HCT116 (cell line): ENCODE measurements at regions not wholly inside any gene's neighbourhood (a gene's known extent, or its start where the extent isn't known, plus 50 kb on each side); places are given as distances from the start of the nearest gene placed in this dataset.

Experiments used
- ATAC-seq: fragments of 200-7000 bp; cut with Tn5 transposase; 2 replicates; pipeline ENCODE4 v1.9.1; 2020; ENCODE audit warnings: mild to moderate bottlenecking, moderate library complexity
- BruUV-seq: library from RNA; stranded (reverse); fragments of 400-500 nt; replicated peaks from 2 replicates; lab custom pipeline; 2021; lab: Mats Ljungman, UMichigan
- CTCF ChIA-PET: fragments of 300-600 bp; sonication (Branson Sonifier 250); formaldehyde crosslinking; loops from one replicate; lab custom pipeline; 2021; ENCODE audit warnings: antibody characterized with exemption; lab: Charles Lee
- POLR2A ChIA-PET: fragments of 300-600, 350-600 bp; sonication (Branson Sonifier 250); formaldehyde crosslinking; loops from one replicate; lab custom pipeline; 2021; ENCODE audit warnings: antibody characterized with exemption; lab: Charles Lee
- RAD21 ChIA-PET, 2 experiments: fragments of 300-600 bp; sonication (Branson Sonifier 250); formaldehyde crosslinking; loops; one replicate each; lab custom pipeline; 2023; ENCODE audit warnings: low total read pairs in 2 of 2; ENCODE audit not compliant: uncharacterized antibody in 2 of 2, unreplicated experiment in 2 of 2, low non-redundant PET in 1 of 2; lab: Charles Lee
- DNase-seq: peaks from one replicate; pipeline ENCODE4 v3.0.0-alpha.2; 2010; ENCODE audit warnings: low read depth, low spot score
- H2AFZ ChIP-seq: fragments of 200-600 bp; shearing (Covaris generic), sonication (generic); 2 replicates; pipeline ENCODE4 v1.6.1; 2017; ENCODE audit warnings: low read depth, mixed run types, mixed read lengths, antibody characterized with exemption, low read length; ENCODE audit not compliant: poor library complexity, severe bottlenecking
- H3K27ac ChIP-seq: 2 replicates; pipeline ENCODE4 v1.5.1; 2012; ENCODE audit warnings: low read depth, low read length
- H3K27me3 ChIP-seq: fragments of 200-600 bp; sonication (generic); 2 replicates; pipeline ENCODE4 v1.6.1; 2016; ENCODE audit warnings: mixed run types, low read length, mixed read lengths; ENCODE audit not compliant: insufficient read depth
- H3K36me3 ChIP-seq, 2 experiments: fragments of 200-500 bp in 1 of 2; fragments of 200-600 bp in 1 of 2; sonication (Bioruptor generic) in 1 of 2; sonication (generic) in 1 of 2; 2 replicates each; pipeline versions ENCODE4 v1.5.1 to v1.6.1; 2014 to 2016; ENCODE audit warnings: low read length in 2 of 2, inconsistent platforms in 1 of 2, mixed read lengths in 1 of 2, mixed run types in 1 of 2; ENCODE audit not compliant: insufficient read depth in 2 of 2, control insufficient read depth in 1 of 2
- H3K4me1 ChIP-seq, 2 experiments: fragments of 200-600 bp in 1 of 2; sonication (generic) in 1 of 2; 2 replicates each; pipeline versions ENCODE4 v1.5.1 to v1.6.1; 2012 to 2017; ENCODE audit warnings: low read length in 2 of 2, inconsistent platforms in 1 of 2, mild to moderate bottlenecking in 1 of 2, mixed read lengths in 1 of 2, mixed run types in 1 of 2, moderate library complexity in 1 of 2; ENCODE audit not compliant: insufficient read depth in 2 of 2, control insufficient read depth in 1 of 2
- H3K4me2 ChIP-seq: fragments of 200-600 bp; sonication (generic); 2 replicates; pipeline ENCODE4 v1.6.1; 2017; ENCODE audit warnings: mixed run types, low read length, mixed read lengths
- H3K4me3 ChIP-seq, 2 experiments: fragments of 200-600 bp in 1 of 2; sonication (generic) in 1 of 2; replicated peaks in 1 of 2; 2 replicates each; pipeline ENCODE4 v1.5.1; 2011 to 2016; ENCODE audit warnings: low read length in 2 of 2, control low read depth in 1 of 2, low read depth in 1 of 2, mild to moderate bottlenecking in 1 of 2, mixed read lengths in 1 of 2, mixed run types in 1 of 2
- H3K79me2 ChIP-seq: fragments of 200-600 bp; sonication (generic); 2 replicates; pipeline ENCODE4 v1.6.1; 2017; ENCODE audit warnings: mild to moderate bottlenecking, mixed run types, low read length, moderate library complexity, mixed read lengths; ENCODE audit not compliant: insufficient read depth
- H3K9ac ChIP-seq: fragments of 200-600 bp; sonication (generic); 2 replicates; pipeline ENCODE4 v1.6.1; 2016; ENCODE audit warnings: low read length, mixed read lengths
- H3K9me2 ChIP-seq: fragments of 200-600 bp; sonication (generic), shearing (Covaris generic); 2 replicates; pipeline ENCODE4 v1.6.1; 2017; ENCODE audit warnings: mixed run types, mild to moderate bottlenecking, moderate library complexity; ENCODE audit not compliant: insufficient read depth
- H3K9me3 ChIP-seq, 2 experiments: fragments of 200-500 bp in 1 of 2; fragments of 200-600 bp in 1 of 2; sonication (Bioruptor generic) in 1 of 2; sonication (generic) in 1 of 2; 2 replicates each; pipeline ENCODE4 v1.6.1; 2014 to 2017; ENCODE audit warnings: low read length in 2 of 2, mixed read lengths in 2 of 2, inconsistent platforms in 1 of 2, low read depth in 1 of 2, mild to moderate bottlenecking in 1 of 2, mixed run types in 1 of 2, moderate library complexity in 1 of 2; ENCODE audit not compliant: control insufficient read depth in 1 of 2, insufficient read depth in 1 of 2
- H4K20me1 ChIP-seq: fragments of 200-600 bp; sonication (generic), shearing (Covaris generic); 2 replicates; pipeline ENCODE4 v1.6.1; 2017; ENCODE audit warnings: mixed run types, mild to moderate bottlenecking, moderate library complexity; ENCODE audit not compliant: insufficient read depth
- CBX3 ChIP-seq: IDR thresholded peaks from 2 replicates; pipeline ENCODE4 v1.6.1; 2012; ENCODE audit warnings: low read depth
- ELF1 ChIP-seq: IDR thresholded peaks from 2 replicates; pipeline ENCODE4 v1.6.1; 2012; ENCODE audit warnings: low read depth, borderline replicate concordance
- EZH2 ChIP-seq: fragments of 200-600 bp; sonication (generic); IDR thresholded peaks from 2 replicates; pipeline ENCODE4 v1.6.1; 2017; ENCODE audit warnings: antibody characterized with exemption, mixed run types
- EZH2phosphoT487 ChIP-seq: fragments of 200-600 bp; IDR thresholded peaks from 2 replicates; pipeline ENCODE4 v1.6.1; 2018; ENCODE audit warnings: antibody characterized with exemption, borderline replicate concordance
- FOSL1 ChIP-seq: IDR thresholded peaks from 2 replicates; pipeline ENCODE4 v1.6.1; 2012; ENCODE audit warnings: low read depth
- JUND ChIP-seq: IDR thresholded peaks from 2 replicates; pipeline ENCODE4 v1.6.1; 2012
- POLR2A ChIP-seq: IDR thresholded peaks from 2 replicates; pipeline ENCODE4 v1.7.0; 2011; ENCODE audit warnings: borderline replicate concordance; ENCODE audit not compliant: insufficient read depth, insufficient read length; ENCODE audit errors: extremely low read depth
- RAD21 ChIP-seq: IDR thresholded peaks from 2 replicates; pipeline ENCODE4 v1.6.1; 2012; ENCODE audit warnings: low read depth, mild to moderate bottlenecking
- SIN3A ChIP-seq: IDR thresholded peaks from 2 replicates; pipeline ENCODE4 v1.6.1; 2012; ENCODE audit warnings: low read depth
- SP1 ChIP-seq: IDR thresholded peaks from 2 replicates; pipeline ENCODE4 v1.6.1; 2012; ENCODE audit warnings: low read depth
- SRF ChIP-seq: IDR thresholded peaks from 2 replicates; pipeline ENCODE4 v1.6.1; 2012; ENCODE audit warnings: low read depth
- TCF7L2 ChIP-seq: IDR thresholded peaks from 2 replicates; pipeline ENCODE4 v1.7.0; 2011; ENCODE audit warnings: borderline replicate concordance, inconsistent platforms; ENCODE audit not compliant: insufficient read depth, insufficient read length; ENCODE audit errors: extremely low read depth
- YY1 ChIP-seq: IDR thresholded peaks from 2 replicates; pipeline ENCODE4 v1.6.1; 2011; ENCODE audit warnings: low read length, low read depth, moderate library complexity, mild to moderate bottlenecking; ENCODE audit not compliant: insufficient replicate concordance; ENCODE audit errors: extremely low read depth
- intact Hi-C: fragments of 100-400 bp; cut with micrococcal nuclease; formaldehyde crosslinking; loops from 2 replicates; pipeline ENCODE4 v1.10.0; 2022
- TF ChIP-seq, protein P1 (sequence below): IDR thresholded peaks from 2 replicates; pipeline ENCODE4 v1.6.1; 2011; ENCODE audit warnings: mild to moderate bottlenecking, low read length, moderate library complexity; ENCODE audit not compliant: insufficient replicate concordance; ENCODE audit errors: extremely low read depth
- TF ChIP-seq, protein P2 (sequence below): IDR thresholded peaks from 2 replicates; pipeline ENCODE4 v1.6.1; 2012; ENCODE audit warnings: low read depth

DNA sequence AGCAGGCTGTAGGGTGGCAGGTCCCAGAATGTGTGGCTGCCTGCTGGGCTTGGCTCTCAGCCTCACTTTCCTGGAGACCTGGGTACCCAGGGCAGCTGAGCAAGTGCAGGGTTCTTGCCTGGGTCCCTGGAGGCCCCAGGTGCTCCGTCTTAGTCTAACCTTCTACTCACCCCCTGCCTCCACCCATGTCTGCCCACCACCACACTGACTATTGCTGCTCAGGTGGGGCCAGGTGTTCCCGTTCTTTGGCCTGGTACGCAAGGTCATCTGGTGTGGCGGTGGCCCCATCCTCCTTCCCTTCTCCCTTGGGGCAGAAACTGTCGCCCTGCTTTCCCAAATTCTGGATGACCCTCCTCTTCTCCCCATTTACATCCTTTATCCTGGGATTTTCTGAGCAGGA lies 319.9 kb downstream of the TMEM121 start:
- ChIA-PET CTCF (no interaction called here), RAD21 (no interaction called here), POLR2A (no interaction called here)
- Histone ChIP-seq H3K79me2 (no peaks in the 10 kb centered on the region), H4K20me1 (no peaks in the 10 kb centered on the region), H3K4me2 (no peak overlapping the region), H3K9me2 (no peaks in the 10 kb centered on the region), H3K9ac (no peak overlapping the region), H2AFZ (no peak overlapping the region), H3K9me3 (no peaks in the 10 kb centered on the region), H3K36me3 (no peaks in the 10 kb centered on the region), H3K4me3 (no peak overlapping the region), H3K4me1 (no peaks in the 10 kb centered on the region), H3K27ac (no peak overlapping the region), H3K27me3 (no peaks in the 10 kb centered on the region)
- ATAC-seq (no peak), DNase-seq (no peak)
- TF ChIP-seq EZH2 (no peak), YY1 (no peak), CBX3 (no peak), SP1 (no peak), ELF1 (no peak), SIN3A (no peak), JUND (no peak), RAD21 (no peak), EZH2phosphoT487 (no peak), FOSL1 (no peak), TCF7L2 (no peak), POLR2A (no peak), SRF (no peak)
- TF ChIP-seq, protein P1, sequence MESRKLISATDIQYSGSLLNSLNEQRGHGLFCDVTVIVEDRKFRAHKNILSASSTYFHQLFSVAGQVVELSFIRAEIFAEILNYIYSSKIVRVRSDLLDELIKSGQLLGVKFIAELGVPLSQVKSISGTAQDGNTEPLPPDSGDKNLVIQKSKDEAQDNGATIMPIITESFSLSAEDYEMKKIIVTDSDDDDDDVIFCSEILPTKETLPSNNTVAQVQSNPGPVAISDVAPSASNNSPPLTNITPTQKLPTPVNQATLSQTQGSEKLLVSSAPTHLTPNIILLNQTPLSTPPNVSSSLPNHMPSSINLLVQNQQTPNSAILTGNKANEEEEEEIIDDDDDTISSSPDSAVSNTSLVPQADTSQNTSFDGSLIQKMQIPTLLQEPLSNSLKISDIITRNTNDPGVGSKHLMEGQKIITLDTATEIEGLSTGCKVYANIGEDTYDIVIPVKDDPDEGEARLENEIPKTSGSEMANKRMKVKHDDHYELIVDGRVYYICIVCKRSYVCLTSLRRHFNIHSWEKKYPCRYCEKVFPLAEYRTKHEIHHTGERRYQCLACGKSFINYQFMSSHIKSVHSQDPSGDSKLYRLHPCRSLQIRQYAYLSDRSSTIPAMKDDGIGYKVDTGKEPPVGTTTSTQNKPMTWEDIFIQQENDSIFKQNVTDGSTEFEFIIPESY: no peak
- TF ChIP-seq, protein P2, sequence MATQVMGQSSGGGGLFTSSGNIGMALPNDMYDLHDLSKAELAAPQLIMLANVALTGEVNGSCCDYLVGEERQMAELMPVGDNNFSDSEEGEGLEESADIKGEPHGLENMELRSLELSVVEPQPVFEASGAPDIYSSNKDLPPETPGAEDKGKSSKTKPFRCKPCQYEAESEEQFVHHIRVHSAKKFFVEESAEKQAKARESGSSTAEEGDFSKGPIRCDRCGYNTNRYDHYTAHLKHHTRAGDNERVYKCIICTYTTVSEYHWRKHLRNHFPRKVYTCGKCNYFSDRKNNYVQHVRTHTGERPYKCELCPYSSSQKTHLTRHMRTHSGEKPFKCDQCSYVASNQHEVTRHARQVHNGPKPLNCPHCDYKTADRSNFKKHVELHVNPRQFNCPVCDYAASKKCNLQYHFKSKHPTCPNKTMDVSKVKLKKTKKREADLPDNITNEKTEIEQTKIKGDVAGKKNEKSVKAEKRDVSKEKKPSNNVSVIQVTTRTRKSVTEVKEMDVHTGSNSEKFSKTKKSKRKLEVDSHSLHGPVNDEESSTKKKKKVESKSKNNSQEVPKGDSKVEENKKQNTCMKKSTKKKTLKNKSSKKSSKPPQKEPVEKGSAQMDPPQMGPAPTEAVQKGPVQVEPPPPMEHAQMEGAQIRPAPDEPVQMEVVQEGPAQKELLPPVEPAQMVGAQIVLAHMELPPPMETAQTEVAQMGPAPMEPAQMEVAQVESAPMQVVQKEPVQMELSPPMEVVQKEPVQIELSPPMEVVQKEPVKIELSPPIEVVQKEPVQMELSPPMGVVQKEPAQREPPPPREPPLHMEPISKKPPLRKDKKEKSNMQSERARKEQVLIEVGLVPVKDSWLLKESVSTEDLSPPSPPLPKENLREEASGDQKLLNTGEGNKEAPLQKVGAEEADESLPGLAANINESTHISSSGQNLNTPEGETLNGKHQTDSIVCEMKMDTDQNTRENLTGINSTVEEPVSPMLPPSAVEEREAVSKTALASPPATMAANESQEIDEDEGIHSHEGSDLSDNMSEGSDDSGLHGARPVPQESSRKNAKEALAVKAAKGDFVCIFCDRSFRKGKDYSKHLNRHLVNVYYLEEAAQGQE: no peak
- intact Hi-C loops: no loop called here
- BruUV-seq: no TSS peak
